Endothelial cell of umbilical vein (primary cell): ENCODE measurements at regions not wholly inside any gene's neighbourhood (a gene's known extent, or its start where the extent isn't known, plus 50 kb on each side); places are given as distances from the start of the nearest gene placed in this dataset.

Experiments used
- POLR2A ChIP-seq: IDR thresholded peaks from 2 replicates; pipeline ENCODE4 v1.6.1; 2012; ENCODE audit warnings: low read depth, mild to moderate bottlenecking, control low read depth, low read length
- POLR2AphosphoS5 ChIP-seq: IDR thresholded peaks from 2 replicates; pipeline ENCODE4 v1.6.1; 2012; ENCODE audit warnings: low read depth, mild to moderate bottlenecking, control low read depth, low read length, moderate library complexity; ENCODE audit not compliant: insufficient read depth
- TF ChIP-seq, protein P1 (sequence below), 2 donors: IDR thresholded peaks; 1 replicate in 1 of 2; 2 replicates in 1 of 2; pipeline ENCODE4 v1.5.1; 2011; ENCODE audit warnings: low read length in 2 of 2, mild to moderate bottlenecking in 2 of 2, moderate library complexity in 2 of 2, control low read depth in 1 of 2, inconsistent platforms in 1 of 2, low read depth in 1 of 2; ENCODE audit not compliant: insufficient read depth in 1 of 2; ENCODE audit errors: extremely low read depth in 1 of 2

DNA sequence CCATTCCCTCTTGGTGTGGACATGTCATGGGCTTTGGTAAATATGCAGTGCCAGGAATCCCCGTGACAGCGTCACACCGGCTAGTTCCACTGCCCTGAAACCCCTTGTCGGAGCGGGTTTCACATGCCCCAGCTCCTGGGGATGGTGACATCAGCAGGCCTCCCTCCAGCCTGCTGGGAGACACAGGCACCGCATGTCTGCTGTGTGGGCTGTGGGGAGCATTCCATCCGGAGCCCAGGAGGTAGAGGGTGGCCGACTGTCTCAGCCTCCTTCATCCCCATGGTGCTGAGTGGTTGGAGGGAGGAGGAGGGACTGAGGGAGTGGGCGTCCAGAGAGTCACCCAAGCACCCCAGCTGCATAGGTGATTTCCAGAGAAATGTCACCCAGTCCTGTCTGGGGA lies 1161.1 kb downstream of the BRD1 start:
- TF ChIP-seq, protein P1, sequence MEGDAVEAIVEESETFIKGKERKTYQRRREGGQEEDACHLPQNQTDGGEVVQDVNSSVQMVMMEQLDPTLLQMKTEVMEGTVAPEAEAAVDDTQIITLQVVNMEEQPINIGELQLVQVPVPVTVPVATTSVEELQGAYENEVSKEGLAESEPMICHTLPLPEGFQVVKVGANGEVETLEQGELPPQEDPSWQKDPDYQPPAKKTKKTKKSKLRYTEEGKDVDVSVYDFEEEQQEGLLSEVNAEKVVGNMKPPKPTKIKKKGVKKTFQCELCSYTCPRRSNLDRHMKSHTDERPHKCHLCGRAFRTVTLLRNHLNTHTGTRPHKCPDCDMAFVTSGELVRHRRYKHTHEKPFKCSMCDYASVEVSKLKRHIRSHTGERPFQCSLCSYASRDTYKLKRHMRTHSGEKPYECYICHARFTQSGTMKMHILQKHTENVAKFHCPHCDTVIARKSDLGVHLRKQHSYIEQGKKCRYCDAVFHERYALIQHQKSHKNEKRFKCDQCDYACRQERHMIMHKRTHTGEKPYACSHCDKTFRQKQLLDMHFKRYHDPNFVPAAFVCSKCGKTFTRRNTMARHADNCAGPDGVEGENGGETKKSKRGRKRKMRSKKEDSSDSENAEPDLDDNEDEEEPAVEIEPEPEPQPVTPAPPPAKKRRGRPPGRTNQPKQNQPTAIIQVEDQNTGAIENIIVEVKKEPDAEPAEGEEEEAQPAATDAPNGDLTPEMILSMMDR (IDR thresholded peaks at IDR 0.05; ENCODE audit: extremely low read depth in 1 of 2, insufficient read depth in 1 of 2, low read depth in 1 of 2, low read length in 2 of 2) = no peak
- no peak for TF ChIP-seq POLR2A
- no peak for TF ChIP-seq POLR2AphosphoS5
